ENCODE measurements at regions not wholly inside any gene's neighbourhood (a gene's known extent, or its start where the extent isn't known, plus 50 kb on each side); places are given as distances from the start of the nearest gene placed in this dataset.

DNA sequence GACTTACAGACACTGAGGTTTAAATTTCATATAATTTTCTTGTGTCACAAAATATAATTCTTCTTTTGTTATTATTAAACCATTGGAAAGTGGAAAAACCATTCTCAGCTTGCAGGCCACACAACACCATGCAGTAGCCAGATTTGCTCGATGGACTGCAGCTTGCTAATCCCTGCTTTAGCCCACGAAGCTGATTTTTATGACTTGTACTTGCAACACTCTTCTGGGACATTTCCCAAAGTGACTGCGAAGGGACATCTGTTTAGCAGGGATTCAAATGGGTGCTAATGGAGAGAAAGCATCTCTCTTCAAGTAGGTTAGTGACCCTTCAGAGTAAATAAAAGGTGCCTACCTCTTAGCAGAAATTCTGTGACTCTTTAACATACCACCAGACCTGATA lies 304.6 kb upstream of the ZFP64 start:
- intact Hi-C loops (cut with DNase I) = no loop called here
- Histone ChIP-seq H3K4me1 (no peaks in the 10 kb centered on the region), H3K4me3 (no peak overlapping the region), H3K9me3 (no peaks in the 10 kb centered on the region), H3K36me3 (no peaks in the 10 kb centered on the region), H3K27me3 (peaks cover 0 to 6% (median 0%) of the 10 kb centered on the region in 4 donors), H3K27ac (replicated peaks in 1 of 4) (no peak overlapping the region)
- no peak for TF ChIP-seq EP300 (IDR thresholded peaks at IDR 0.05)
- no peak for TF ChIP-seq CTCF (IDR thresholded peaks at IDR 0.05)
- no peak for TF ChIP-seq POLR2A (IDR thresholded peaks at IDR 0.05; ENCODE audit: low read depth)
- no peak for TF ChIP-seq POLR2AphosphoS5 (IDR thresholded peaks at IDR 0.05)
- no peak for DNase-seq (ENCODE audit: extremely low spot score)
- 80% methylated on average over 3 of the region's 3 CpGs for WGBS

DNA sequence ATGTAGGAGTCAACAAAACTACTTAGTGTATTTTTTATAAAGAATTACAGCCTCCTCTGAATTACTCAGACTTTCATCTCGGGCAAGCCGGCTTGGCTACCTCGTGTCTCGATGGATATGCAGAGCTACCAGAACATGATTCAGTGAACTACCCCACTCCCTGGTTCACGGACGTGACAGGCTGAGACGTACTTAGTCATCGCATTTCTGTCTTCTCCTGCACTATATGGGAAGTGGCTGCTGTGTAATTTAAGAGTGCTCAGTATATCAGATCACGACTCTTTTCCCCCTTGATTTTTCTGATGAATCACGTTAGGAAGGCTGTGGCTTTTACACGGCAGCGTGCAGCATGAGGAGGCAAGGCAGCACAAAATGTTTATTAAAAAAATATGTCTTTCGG lies 302.7 kb upstream of the ZFP64 start:
- DNase-seq (ENCODE audit: extremely low spot score) = no peak
- Histone ChIP-seq H3K4me1 (no peaks in the 10 kb centered on the region), H3K36me3 (no peaks in the 10 kb centered on the region), H3K27me3 (peaks cover 0 to 6% (median 0%) of the 10 kb centered on the region in 4 donors), H3K9me3 (no peaks in the 10 kb centered on the region), H3K27ac (replicated peaks in 1 of 4) (no peak overlapping the region), H3K4me3 (no peak overlapping the region)
- TF ChIP-seq POLR2A (IDR thresholded peaks at IDR 0.05; ENCODE audit: low read depth) (no peak), EP300 (IDR thresholded peaks at IDR 0.05) (no peak), CTCF (IDR thresholded peaks at IDR 0.05) (no peak), POLR2AphosphoS5 (IDR thresholded peaks at IDR 0.05) (no peak)
- intact Hi-C loops (cut with DNase I) = no loop called here
- WGBS = 26% methylated on average over 13 of the region's 13 CpGs

- 25% methylated on average over 9 of the region's 9 CpGs for WGBS
- intact Hi-C loops (cut with DNase I) = no loop called here
- no peaks in the 10 kb centered on the region for H3K36me3 ChIP-seq
- peak overlapping the region in 1 of 4 donors; percentile 33 for H3K27ac ChIP-seq (replicated peaks in 1 of 4)
- H3K9me3 ChIP-seq = no peaks in the 10 kb centered on the region
- peaks cover 0 to 6% (median 0%) of the 10 kb centered on the region in 4 donors for H3K27me3 ChIP-seq
- DNase-seq (ENCODE audit: extremely low spot score) = no peak
- peak overlapping the region; percentile 11 to 37 (median 16) for H3K4me3 ChIP-seq
- H3K4me1 ChIP-seq = no peaks in the 10 kb centered on the region
- TF ChIP-seq CTCF (IDR thresholded peaks at IDR 0.05) = no peak
- TF ChIP-seq POLR2A (IDR thresholded peaks at IDR 0.05; ENCODE audit: low read depth) = no peak
- no peak for TF ChIP-seq EP300 (IDR thresholded peaks at IDR 0.05)
- no peak for TF ChIP-seq POLR2AphosphoS5 (IDR thresholded peaks at IDR 0.05)
These were observed 301.7 kb upstream of the ZFP64 start for GRCh38 chr20:52493171-52493721.

GRCh38 chr20:52490711-52491430 lies 299.3 kb upstream of the ZFP64 start:
- DNase-seq (ENCODE audit: extremely low spot score) = peak; percentile 37
- 82% methylated on average over 10 of the region's 10 CpGs for whole genome bisulfite sequencing
- Histone ChIP-seq H3K27me3 (peaks cover 0 to 6% (median 0%) of the 10 kb centered on the region in 4 donors), H3K4me3 (no peak overlapping the region), H3K4me1 (no peaks in the 10 kb centered on the region), H3K27ac (replicated peaks in 1 of 4) (no peak overlapping the region), H3K36me3 (no peaks in the 10 kb centered on the region), H3K9me3 (no peaks in the 10 kb centered on the region)
- TF ChIP-seq POLR2A (IDR thresholded peaks at IDR 0.05; ENCODE audit: low read depth) (no peak), CTCF (IDR thresholded peaks at IDR 0.05) (no peak), EP300 (IDR thresholded peaks at IDR 0.05) (no peak), POLR2AphosphoS5 (IDR thresholded peaks at IDR 0.05) (no peak)
- intact Hi-C loops (cut with DNase I) = no loop called here

Measured in esophagus muscularis mucosa (tissue), 4 donors.